ENCODE measurements at regions not wholly inside any gene's neighbourhood (a gene's known extent, or its start where the extent isn't known, plus 50 kb on each side); places are given as distances from the start of the nearest gene placed in this dataset.

DNA sequence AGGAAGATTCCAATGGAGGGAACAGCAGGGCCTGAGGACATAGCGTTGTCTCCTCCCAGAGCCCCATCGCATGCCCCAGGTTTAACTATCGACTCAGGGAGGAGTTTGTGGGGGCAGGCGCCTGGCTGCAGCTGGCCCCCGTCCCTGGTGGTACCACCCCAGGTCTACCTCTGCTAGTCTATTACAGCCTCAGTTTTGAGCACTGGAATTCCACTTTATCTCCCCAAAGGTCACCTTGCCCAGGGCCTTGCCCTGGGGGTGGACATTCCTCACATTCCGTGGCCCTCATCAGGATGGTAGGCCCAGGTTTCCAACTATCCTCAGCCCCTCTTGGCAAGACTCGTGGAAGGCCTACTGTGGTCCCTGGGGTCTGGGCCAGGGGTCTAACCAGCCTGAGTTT lies 65.4 kb upstream of the SSBP3 start:
- TF ChIP-seq, protein P1, sequence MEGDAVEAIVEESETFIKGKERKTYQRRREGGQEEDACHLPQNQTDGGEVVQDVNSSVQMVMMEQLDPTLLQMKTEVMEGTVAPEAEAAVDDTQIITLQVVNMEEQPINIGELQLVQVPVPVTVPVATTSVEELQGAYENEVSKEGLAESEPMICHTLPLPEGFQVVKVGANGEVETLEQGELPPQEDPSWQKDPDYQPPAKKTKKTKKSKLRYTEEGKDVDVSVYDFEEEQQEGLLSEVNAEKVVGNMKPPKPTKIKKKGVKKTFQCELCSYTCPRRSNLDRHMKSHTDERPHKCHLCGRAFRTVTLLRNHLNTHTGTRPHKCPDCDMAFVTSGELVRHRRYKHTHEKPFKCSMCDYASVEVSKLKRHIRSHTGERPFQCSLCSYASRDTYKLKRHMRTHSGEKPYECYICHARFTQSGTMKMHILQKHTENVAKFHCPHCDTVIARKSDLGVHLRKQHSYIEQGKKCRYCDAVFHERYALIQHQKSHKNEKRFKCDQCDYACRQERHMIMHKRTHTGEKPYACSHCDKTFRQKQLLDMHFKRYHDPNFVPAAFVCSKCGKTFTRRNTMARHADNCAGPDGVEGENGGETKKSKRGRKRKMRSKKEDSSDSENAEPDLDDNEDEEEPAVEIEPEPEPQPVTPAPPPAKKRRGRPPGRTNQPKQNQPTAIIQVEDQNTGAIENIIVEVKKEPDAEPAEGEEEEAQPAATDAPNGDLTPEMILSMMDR (IDR thresholded peaks at IDR 0.05; ENCODE audit: low read depth, low read length, missing input control) = no peak
- TF ChIP-seq YY1 (IDR thresholded peaks at IDR 0.05) = no peak
- TF ChIP-seq TAF1 (conservative IDR thresholded peaks at IDR 0.05) = no peak
- TF ChIP-seq, protein P2, sequence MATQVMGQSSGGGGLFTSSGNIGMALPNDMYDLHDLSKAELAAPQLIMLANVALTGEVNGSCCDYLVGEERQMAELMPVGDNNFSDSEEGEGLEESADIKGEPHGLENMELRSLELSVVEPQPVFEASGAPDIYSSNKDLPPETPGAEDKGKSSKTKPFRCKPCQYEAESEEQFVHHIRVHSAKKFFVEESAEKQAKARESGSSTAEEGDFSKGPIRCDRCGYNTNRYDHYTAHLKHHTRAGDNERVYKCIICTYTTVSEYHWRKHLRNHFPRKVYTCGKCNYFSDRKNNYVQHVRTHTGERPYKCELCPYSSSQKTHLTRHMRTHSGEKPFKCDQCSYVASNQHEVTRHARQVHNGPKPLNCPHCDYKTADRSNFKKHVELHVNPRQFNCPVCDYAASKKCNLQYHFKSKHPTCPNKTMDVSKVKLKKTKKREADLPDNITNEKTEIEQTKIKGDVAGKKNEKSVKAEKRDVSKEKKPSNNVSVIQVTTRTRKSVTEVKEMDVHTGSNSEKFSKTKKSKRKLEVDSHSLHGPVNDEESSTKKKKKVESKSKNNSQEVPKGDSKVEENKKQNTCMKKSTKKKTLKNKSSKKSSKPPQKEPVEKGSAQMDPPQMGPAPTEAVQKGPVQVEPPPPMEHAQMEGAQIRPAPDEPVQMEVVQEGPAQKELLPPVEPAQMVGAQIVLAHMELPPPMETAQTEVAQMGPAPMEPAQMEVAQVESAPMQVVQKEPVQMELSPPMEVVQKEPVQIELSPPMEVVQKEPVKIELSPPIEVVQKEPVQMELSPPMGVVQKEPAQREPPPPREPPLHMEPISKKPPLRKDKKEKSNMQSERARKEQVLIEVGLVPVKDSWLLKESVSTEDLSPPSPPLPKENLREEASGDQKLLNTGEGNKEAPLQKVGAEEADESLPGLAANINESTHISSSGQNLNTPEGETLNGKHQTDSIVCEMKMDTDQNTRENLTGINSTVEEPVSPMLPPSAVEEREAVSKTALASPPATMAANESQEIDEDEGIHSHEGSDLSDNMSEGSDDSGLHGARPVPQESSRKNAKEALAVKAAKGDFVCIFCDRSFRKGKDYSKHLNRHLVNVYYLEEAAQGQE (IDR thresholded peaks at IDR 0.05) = no peak
- TF ChIP-seq GABPA (IDR thresholded peaks at IDR 0.05 in 1 of 2, conservative IDR thresholded peaks at IDR 0.05 in 1 of 2) = no peak
- TF ChIP-seq SP1 (IDR thresholded peaks at IDR 0.05) = no peak
- TF ChIP-seq RAD21 (IDR thresholded peaks at IDR 0.05) = no peak
- TF ChIP-seq EGR1 (IDR thresholded peaks at IDR 0.05; ENCODE audit: low read depth in 2 of 2) = no peak
- TF ChIP-seq ATF3 (IDR thresholded peaks at IDR 0.05) = no peak
- TF ChIP-seq HNF4G (IDR thresholded peaks at IDR 0.05) = no peak
- no peak for TF ChIP-seq MAX (IDR thresholded peaks at IDR 0.05)

Data from liver (tissue), 3 donors.